ENCODE measurements at regions not wholly inside any gene's neighbourhood (a gene's known extent, or its start where the extent isn't known, plus 50 kb on each side); places are given as distances from the start of the nearest gene placed in this dataset.
"Not testable (repeated sequence)": the region's sequence is repeated elsewhere in the genome, so short reads cannot be mapped to it uniquely, and the experiment has no call there.

GRCh38 chr2:19171409-19171808, 187.0 kb downstream of the OSR1 start:
- TF ChIP-seq CTCF (conservative IDR thresholded peaks at IDR 0.05; ENCODE audit: low read length) (no peak), EZH2phosphoT487 (IDR thresholded peaks at IDR 0.05; ENCODE audit: borderline replicate concordance) (no peak)
- Histone ChIP-seq H3K27me3 (ENCODE audit: insufficient read depth, low read length, poor library complexity, severe bottlenecking) (no peaks in the 10 kb centered on the region), H3K4me3 (ENCODE audit: low read length, poor library complexity, severe bottlenecking) (no peak overlapping the region)

GRCh38 chr2:19169134-19169768, 189.2 kb downstream of the OSR1 start:
- Histone ChIP-seq H2AFZ (ENCODE audit: low read length) (no peak overlapping the region), H3K9me2 (replicated peaks; ENCODE audit: low read depth, low read length) (no peaks in the 10 kb centered on the region), H3K4me2 (ENCODE audit: low read depth, low read length, poor library complexity, severe bottlenecking) (no peak overlapping the region), H3F3A (ENCODE audit: low read depth) (no peaks in the 10 kb centered on the region), H3K4me3 (ENCODE audit: low read length, poor library complexity, severe bottlenecking) (no peak overlapping the region), H3K9ac (ENCODE audit: low read depth, low read length, poor library complexity, severe bottlenecking) (no peak overlapping the region), H3K79me2 (ENCODE audit: insufficient read depth, low read length) (no peaks in the 10 kb centered on the region), H3K9me3 (ENCODE audit: insufficient read depth, low read depth, low read length) (no peaks in the 10 kb centered on the region), H4K20me1 (ENCODE audit: insufficient read depth, low read length, poor library complexity, severe bottlenecking) (no peaks in the 10 kb centered on the region), H3K36me3 (ENCODE audit: insufficient read depth, low read length) (no peaks in the 10 kb centered on the region), H3K4me1 (ENCODE audit: insufficient read depth, low read length, poor library complexity, severe bottlenecking) (no peaks in the 10 kb centered on the region), H3K27me3 (ENCODE audit: insufficient read depth, low read length, poor library complexity, severe bottlenecking) (no peaks in the 10 kb centered on the region)
- TF ChIP-seq EZH2phosphoT487 (IDR thresholded peaks at IDR 0.05; ENCODE audit: borderline replicate concordance), result no peak

More at GRCh38 chr2:19171409-19171808, 187.0 kb downstream of the OSR1 start:
- H3K4me2 ChIP-seq (ENCODE audit: low read depth, low read length, poor library complexity, severe bottlenecking), result no peak overlapping the region
- no peaks in the 10 kb centered on the region for H3K36me3 ChIP-seq (ENCODE audit: insufficient read depth, low read length)
- no peaks in the 10 kb centered on the region for H3K4me1 ChIP-seq (ENCODE audit: insufficient read depth, low read length, poor library complexity, severe bottlenecking)
- no peaks in the 10 kb centered on the region for H3K79me2 ChIP-seq (ENCODE audit: insufficient read depth, low read length)
- no peak overlapping the region for H2AFZ ChIP-seq (ENCODE audit: low read length)
- H4K20me1 ChIP-seq (ENCODE audit: insufficient read depth, low read length, poor library complexity, severe bottlenecking), result no peaks in the 10 kb centered on the region
- no peaks in the 10 kb centered on the region for H3K9me3 ChIP-seq (ENCODE audit: insufficient read depth, low read depth, low read length)
- H3F3A ChIP-seq (ENCODE audit: low read depth), result no peaks in the 10 kb centered on the region
- H3K9ac ChIP-seq (ENCODE audit: low read depth, low read length, poor library complexity, severe bottlenecking), result no peak overlapping the region
- no peaks in the 10 kb centered on the region; the same call in 1 of the 2 replicates for H3K9me2 ChIP-seq (replicated peaks; ENCODE audit: low read depth, low read length)

GRCh38 chr2:19164099-19164498, 194.3 kb downstream of the OSR1 start:
- H3K4me2 ChIP-seq (ENCODE audit: low read depth, low read length, poor library complexity, severe bottlenecking); H3K4me3 ChIP-seq (ENCODE audit: low read length, poor library complexity, severe bottlenecking); H3K9ac ChIP-seq (ENCODE audit: low read depth, low read length, poor library complexity, severe bottlenecking); H3K9me2 ChIP-seq (replicated peaks; ENCODE audit: low read depth, low read length); H3K27me3 ChIP-seq (ENCODE audit: insufficient read depth, low read length, poor library complexity, severe bottlenecking); H3K4me1 ChIP-seq (ENCODE audit: insufficient read depth, low read length, poor library complexity, severe bottlenecking); H3K79me2 ChIP-seq (ENCODE audit: insufficient read depth, low read length); H2AFZ ChIP-seq (ENCODE audit: low read length); H3K9me3 ChIP-seq (ENCODE audit: insufficient read depth, low read depth, low read length); H3F3A ChIP-seq (ENCODE audit: low read depth); H4K20me1 ChIP-seq (ENCODE audit: insufficient read depth, low read length, poor library complexity, severe bottlenecking); H3K36me3 ChIP-seq (ENCODE audit: insufficient read depth, low read length): not testable (repeated sequence)

- H3K27me3 ChIP-seq (ENCODE audit: insufficient read depth, low read length, poor library complexity, severe bottlenecking), result no peaks in the 10 kb centered on the region
- H3K79me2 ChIP-seq (ENCODE audit: insufficient read depth, low read length), result no peaks in the 10 kb centered on the region
- H3K9me3 ChIP-seq (ENCODE audit: insufficient read depth, low read depth, low read length), result no peaks in the 10 kb centered on the region
- no peak overlapping the region for H3K4me3 ChIP-seq (ENCODE audit: low read length, poor library complexity, severe bottlenecking)
- no peak overlapping the region for H3K9ac ChIP-seq (ENCODE audit: low read depth, low read length, poor library complexity, severe bottlenecking)
- H3K4me2 ChIP-seq (ENCODE audit: low read depth, low read length, poor library complexity, severe bottlenecking), result no peak overlapping the region
- no peak for TF ChIP-seq CTCF (conservative IDR thresholded peaks at IDR 0.05; ENCODE audit: low read length)
- TF ChIP-seq EZH2phosphoT487 (IDR thresholded peaks at IDR 0.05; ENCODE audit: borderline replicate concordance), result no peak
- H3K36me3 ChIP-seq (ENCODE audit: insufficient read depth, low read length), result no peaks in the 10 kb centered on the region
- no peak overlapping the region for H2AFZ ChIP-seq (ENCODE audit: low read length)
- no peaks in the 10 kb centered on the region for H3K9me2 ChIP-seq (replicated peaks; ENCODE audit: low read depth, low read length)
- H3K4me1 ChIP-seq (ENCODE audit: insufficient read depth, low read length, poor library complexity, severe bottlenecking), result no peaks in the 10 kb centered on the region
- no peaks in the 10 kb centered on the region for H3F3A ChIP-seq (ENCODE audit: low read depth)
- no peaks in the 10 kb centered on the region for H4K20me1 ChIP-seq (ENCODE audit: insufficient read depth, low read length, poor library complexity, severe bottlenecking)
Measured at GRCh38 chr2:19158896-19159295, 199.5 kb downstream of the OSR1 start.

All from Loucy (cell line).